ENCODE measurements at regions not wholly inside any gene's neighbourhood (a gene's known extent, or its start where the extent isn't known, plus 50 kb on each side); places are given as distances from the start of the nearest gene placed in this dataset.

GRCh38 chr19:30284885-30285284 lies 87.3 kb upstream of the ZNF536 start:
- ATAC-seq = no peak
- no TSS peak for BruUV-seq (replicated peaks)
- CTCF ChIA-PET = no interaction called here

GRCh38 chr19:30286378-30286777 lies 85.8 kb upstream of the ZNF536 start:
- Histone ChIP-seq H3K36me3 (ENCODE audit: control insufficient read depth in 1 of 2, insufficient read depth in 2 of 2, low read length in 2 of 2) (no peaks in the 10 kb centered on the region), H3K9me2 (ENCODE audit: insufficient read depth) (no peaks in the 10 kb centered on the region), H3K4me3 (replicated peaks in 1 of 2; ENCODE audit: low read depth in 1 of 2, low read length in 2 of 2) (no peak overlapping the region), H3K79me2 (ENCODE audit: insufficient read depth, low read length) (no peaks in the 10 kb centered on the region), H3K27me3 (ENCODE audit: insufficient read depth, low read length) (peaks cover 35% of the 10 kb centered on the region), H3K9me3 (ENCODE audit: control insufficient read depth in 1 of 2, insufficient read depth in 1 of 2, low read depth in 1 of 2, low read length in 2 of 2) (no peaks in the 10 kb centered on the region), H3K4me2 (ENCODE audit: low read length) (no peak overlapping the region), H3K9ac (ENCODE audit: low read length) (no peak overlapping the region), H2AFZ (ENCODE audit: low read depth, low read length, poor library complexity, severe bottlenecking) (no peak overlapping the region), H4K20me1 (ENCODE audit: insufficient read depth) (no peaks in the 10 kb centered on the region), H3K27ac (ENCODE audit: low read depth, low read length) (no peak overlapping the region), H3K4me1 (ENCODE audit: control insufficient read depth in 1 of 2, insufficient read depth in 2 of 2, low read length in 2 of 2) (no peaks in the 10 kb centered on the region)
- DNase-seq (ENCODE audit: low read depth, low spot score) (no peak), ATAC-seq (no peak)
- intact Hi-C loops (cut with micrococcal nuclease) = no loop called here
- TF ChIP-seq CTCF (IDR thresholded peaks at IDR 0.05 in 2 of 3, conservative IDR thresholded peaks at IDR 0.05 in 1 of 3; ENCODE audit: borderline replicate concordance in 1 of 3, insufficient read depth in 1 of 3, low read depth in 2 of 3, low read length in 2 of 3) = no peak
- no peak for TF ChIP-seq MAX (IDR thresholded peaks at IDR 0.05)
- TF ChIP-seq REST (IDR thresholded peaks at IDR 0.05; ENCODE audit: low read depth) = no peak
- no peak for TF ChIP-seq ZFX (IDR thresholded peaks at IDR 0.05)
- TF ChIP-seq ZNF274 (IDR thresholded peaks at IDR 0.05; ENCODE audit: low read depth, low read length) = no peak
- TF ChIP-seq EZH2 (IDR thresholded peaks at IDR 0.05) = no peak
- TF ChIP-seq POLR2A (IDR thresholded peaks at IDR 0.05; ENCODE audit: borderline replicate concordance, extremely low read depth, insufficient read depth, insufficient read length) = no peak
- no TSS peak for BruUV-seq (replicated peaks)
- ChIA-PET CTCF (no interaction called here), POLR2A (no interaction called here), RAD21 (ENCODE audit: low non-redundant PET in 1 of 2, low total read pairs in 2 of 2, uncharacterized antibody in 2 of 2, unreplicated experiment in 2 of 2) (no interaction called here)

More at GRCh38 chr19:30284885-30285284, 87.3 kb upstream of the ZNF536 start:
- intact Hi-C loops (cut with micrococcal nuclease) = no loop called here
- no peaks in the 10 kb centered on the region for H4K20me1 ChIP-seq (ENCODE audit: insufficient read depth)
- no peak overlapping the region for H3K27ac ChIP-seq (ENCODE audit: low read depth, low read length)
- no peak overlapping the region for H3K4me3 ChIP-seq (replicated peaks in 1 of 2; ENCODE audit: low read depth in 1 of 2, low read length in 2 of 2)
- POLR2A ChIA-PET = no interaction called here
- no peaks in the 10 kb centered on the region for H3K9me2 ChIP-seq (ENCODE audit: insufficient read depth)
- H3K9ac ChIP-seq (ENCODE audit: low read length) = no peak overlapping the region
- DNase-seq (ENCODE audit: low read depth, low spot score) = no peak
- RAD21 ChIA-PET (ENCODE audit: low non-redundant PET in 1 of 2, low total read pairs in 2 of 2, uncharacterized antibody in 2 of 2, unreplicated experiment in 2 of 2) = no interaction called here
- TF ChIP-seq EZH2phosphoT487 (IDR thresholded peaks at IDR 0.05; ENCODE audit: borderline replicate concordance) (no peak), TCF7L2 (IDR thresholded peaks at IDR 0.05; ENCODE audit: borderline replicate concordance, extremely low read depth, insufficient read depth, insufficient read length) (no peak), SRF (IDR thresholded peaks at IDR 0.05; ENCODE audit: low read depth) (no peak), YY1 (IDR thresholded peaks at IDR 0.05; ENCODE audit: extremely low read depth, insufficient replicate concordance, low read depth, low read length) (no peak), ZNF274 (IDR thresholded peaks at IDR 0.05; ENCODE audit: low read depth, low read length) (no peak), MAX (IDR thresholded peaks at IDR 0.05) (no peak), ZFX (IDR thresholded peaks at IDR 0.05) (no peak), JUND (IDR thresholded peaks at IDR 0.05) (no peak)
- H3K9me3 ChIP-seq (ENCODE audit: control insufficient read depth in 1 of 2, insufficient read depth in 1 of 2, low read depth in 1 of 2, low read length in 2 of 2) = no peaks in the 10 kb centered on the region
- H3K4me1 ChIP-seq (ENCODE audit: control insufficient read depth in 1 of 2, insufficient read depth in 2 of 2, low read length in 2 of 2) = no peaks in the 10 kb centered on the region
- no peaks in the 10 kb centered on the region for H3K36me3 ChIP-seq (ENCODE audit: control insufficient read depth in 1 of 2, insufficient read depth in 2 of 2, low read length in 2 of 2)
- no peaks in the 10 kb centered on the region for H3K79me2 ChIP-seq (ENCODE audit: insufficient read depth, low read length)
- peaks cover 46% of the 10 kb centered on the region for H3K27me3 ChIP-seq (ENCODE audit: insufficient read depth, low read length)
- no peak overlapping the region for H3K4me2 ChIP-seq (ENCODE audit: low read length)
- H2AFZ ChIP-seq (ENCODE audit: low read depth, low read length, poor library complexity, severe bottlenecking) = no peak overlapping the region
